ENCODE measurements at regions not wholly inside any gene's neighbourhood (a gene's known extent, or its start where the extent isn't known, plus 50 kb on each side); places are given as distances from the start of the nearest gene placed in this dataset.

- TF ChIP-seq ZFP3 (CRISPR knock-in tag; IDR thresholded peaks at IDR 0.05) (no peak), ISL1 (CRISPR knock-in tag; IDR thresholded peaks at IDR 0.05) (no peak), TSHZ2 (CRISPR knock-in tag; IDR thresholded peaks at IDR 0.05) (no peak), RARB (CRISPR knock-in tag; IDR thresholded peaks at IDR 0.05) (no peak), SNAI2 (CRISPR knock-in tag; IDR thresholded peaks at IDR 0.05) (no peak), BACH2 (CRISPR knock-in tag; IDR thresholded peaks at IDR 0.05; ENCODE audit: borderline replicate concordance) (no peak)
Observed at GRCh38 chr3:159764490-159765029, 224.1 kb upstream of the IL12A start.

Measured in SK-N-SH treated with all-trans-retinoic acid at 6 μM for 48 hours (cell line).